ENCODE measurements at regions not wholly inside any gene's neighbourhood (a gene's known extent, or its start where the extent isn't known, plus 50 kb on each side); places are given as distances from the start of the nearest gene placed in this dataset.

GRCh38 chr5:38165435-38165834, 92.9 kb upstream of the EGFLAM start:
- Histone ChIP-seq H3K27me3 (ENCODE audit: low read depth) (no peaks in the 10 kb centered on the region), H3K9me3 (replicated peaks) (no peaks in the 10 kb centered on the region), H3K27ac (replicated peaks) (no peak overlapping the region), H3K4me1 (peaks cover 7% of the 10 kb centered on the region), H3K4me3 (no peak overlapping the region), H3K36me3 (no peaks in the 10 kb centered on the region)
- TF ChIP-seq CTCF (IDR thresholded peaks at IDR 0.05; ENCODE audit: borderline replicate concordance), result no peak
- intact Hi-C loops (cut with micrococcal nuclease), result no loop called here
- no peak for DNase-seq

GRCh38 chr5:38164776-38165399, 93.5 kb upstream of the EGFLAM start:
- intact Hi-C loops (cut with micrococcal nuclease), result no loop called here
- TF ChIP-seq CTCF (IDR thresholded peaks at IDR 0.05; ENCODE audit: borderline replicate concordance), result no peak
- no peak for DNase-seq
- no peaks in the 10 kb centered on the region for H3K9me3 ChIP-seq (replicated peaks)
- no peaks in the 10 kb centered on the region for H3K36me3 ChIP-seq
- no peaks in the 10 kb centered on the region for H3K27me3 ChIP-seq (ENCODE audit: low read depth)
- H3K4me1 ChIP-seq, result peaks cover 7% of the 10 kb centered on the region
- H3K27ac ChIP-seq (replicated peaks), result no peak overlapping the region
- H3K4me3 ChIP-seq, result no peak overlapping the region

GRCh38 chr5:38163636-38164237, 94.6 kb upstream of the EGFLAM start:
- no peak for DNase-seq
- intact Hi-C loops (cut with micrococcal nuclease), result no loop called here
- Histone ChIP-seq H3K27me3 (ENCODE audit: low read depth) (no peaks in the 10 kb centered on the region), H3K4me3 (no peak overlapping the region), H3K27ac (replicated peaks) (no peak overlapping the region), H3K4me1 (peaks cover 7% of the 10 kb centered on the region), H3K9me3 (replicated peaks) (no peaks in the 10 kb centered on the region), H3K36me3 (no peaks in the 10 kb centered on the region)
- TF ChIP-seq CTCF (IDR thresholded peaks at IDR 0.05; ENCODE audit: borderline replicate concordance), result no peak

GRCh38 chr5:38162625-38163024, 95.7 kb upstream of the EGFLAM start:
- TF ChIP-seq CTCF (IDR thresholded peaks at IDR 0.05; ENCODE audit: borderline replicate concordance), result no peak
- intact Hi-C loops (cut with micrococcal nuclease), result no loop called here
- no peak overlapping the region for H3K4me3 ChIP-seq
- no peaks in the 10 kb centered on the region for H3K36me3 ChIP-seq
- no peaks in the 10 kb centered on the region for H3K9me3 ChIP-seq (replicated peaks)
- H3K4me1 ChIP-seq, result no peaks in the 10 kb centered on the region
- H3K27ac ChIP-seq (replicated peaks), result no peak overlapping the region
- DNase-seq, result no peak
- H3K27me3 ChIP-seq (ENCODE audit: low read depth), result no peaks in the 10 kb centered on the region

- no peak for DNase-seq
- no peaks in the 10 kb centered on the region for H3K36me3 ChIP-seq
- no peak overlapping the region for H3K4me3 ChIP-seq
- H3K27ac ChIP-seq (replicated peaks), result no peak overlapping the region
- H3K9me3 ChIP-seq (replicated peaks), result no peaks in the 10 kb centered on the region
- TF ChIP-seq CTCF (IDR thresholded peaks at IDR 0.05; ENCODE audit: borderline replicate concordance), result no peak
- H3K4me1 ChIP-seq, result no peaks in the 10 kb centered on the region
- intact Hi-C loops (cut with micrococcal nuclease), result no loop called here
- peaks cover 14% of the 10 kb centered on the region for H3K27me3 ChIP-seq (ENCODE audit: low read depth)
Observed at GRCh38 chr5:38157024-38157423, 101.3 kb upstream of the EGFLAM start.

All from left ventricle myocardium inferior (tissue), 1 donor.